GM23338 (cell line): ENCODE measurements at regions not wholly inside any gene's neighbourhood (a gene's known extent, or its start where the extent isn't known, plus 50 kb on each side); places are given as distances from the start of the nearest gene placed in this dataset.
"Not testable (repeated sequence)": the region's sequence is repeated elsewhere in the genome, so short reads cannot be mapped to it uniquely, and the experiment has no call there.

Experiments
- CREB1 ChIP-seq: fragments of 250-450 bp; sonication (Bioruptor Pico); IDR thresholded peaks from 2 replicates; pipeline ENCODE4 v1.5.0; 2020; ENCODE audit warnings: low read depth, mild to moderate bottlenecking, moderate library complexity
- CTCF ChIP-seq, 2 experiments: fragments of 200-600 bp in 1 of 2; sonication (generic) in 1 of 2; conservative IDR thresholded peaks; 2 replicates each; pipeline versions ENCODE4 v1.5.1 to v1.6.1; 2016 to 2017; ENCODE audit warnings: antibody characterized with exemption in 2 of 2, low read depth in 2 of 2, mild to moderate bottlenecking in 2 of 2, moderate library complexity in 1 of 2
- EZH2 ChIP-seq: fragments of 200-600 bp; sonication (generic); IDR thresholded peaks from one replicate; pipeline ENCODE4 v1.8.0; 2017; ENCODE audit warnings: antibody characterized with exemption, mild to moderate bottlenecking, low read depth; ENCODE audit not compliant: unreplicated experiment
- EZH2phosphoT487 ChIP-seq: fragments of 200-600 bp; sonication (generic); IDR thresholded peaks from one replicate; pipeline ENCODE4 v1.8.1; 2018; ENCODE audit warnings: antibody characterized with exemption; ENCODE audit not compliant: unreplicated experiment
- JUNB ChIP-seq: IDR thresholded peaks from one replicate; pipeline ENCODE4 v1.6.1; 2016; ENCODE audit warnings: antibody characterized with exemption; ENCODE audit not compliant: unreplicated experiment
- POLR2AphosphoS5 ChIP-seq: IDR thresholded peaks from 2 replicates; pipeline ENCODE4 v1.6.1; 2016; ENCODE audit warnings: antibody characterized with exemption, low read depth
- REST ChIP-seq: IDR thresholded peaks from one replicate; pipeline ENCODE4 v1.6.1; 2018; ENCODE audit warnings: antibody characterized with exemption; ENCODE audit not compliant: unreplicated experiment
- ZNF114 ChIP-seq: fragments of 250-450 bp; sonication (Bioruptor Pico); IDR thresholded peaks from 2 replicates; pipeline ENCODE4 v1.5.0; 2020; ENCODE audit warnings: mild to moderate bottlenecking, moderate library complexity

- not testable (repeated sequence) for TF ChIP-seq EZH2phosphoT487; POLR2AphosphoS5; CTCF (conservative IDR thresholded peaks at IDR 0.05; ENCODE audit: low read depth in 2 of 2); REST; JUNB; CREB1 (CRISPR knock-in tag); ZNF114 (CRISPR knock-in tag); EZH2
These were observed 245.5 kb downstream of the CDY2B start for GRCh38 chrY:17634484-17634883.
